Stimulated activated memory B cell treated with anti-CD40 and anti-IgM and Interleukin-4, amounts not matched to agents 10 μg/mL and 1 μg/mL and 100 μg/mL, for 72 hours (primary cell): ENCODE measurements at regions not wholly inside any gene's neighbourhood (a gene's known extent, or its start where the extent isn't known, plus 50 kb on each side); places are given as distances from the start of the nearest gene placed in this dataset.

Source experiments
- ATAC-seq: fragments of 150-1000 bp; cut with Tn5 transposase; 2 replicates; pipeline ENCODE4 v1.10.0; 2021
- H3K27ac Mint-ChIP-seq: one replicate; pipeline ENCODE4 v1.8.0; 2022; ENCODE audit warnings: mild to moderate bottlenecking, mixed read lengths
- H3K27me3 Mint-ChIP-seq: one replicate; pipeline ENCODE4 v1.8.0; 2022; ENCODE audit warnings: mixed read lengths
- H3K36me3 Mint-ChIP-seq: one replicate; pipeline ENCODE4 v1.8.0; 2022; ENCODE audit warnings: mixed read lengths
- H3K4me1 Mint-ChIP-seq: one replicate; pipeline ENCODE4 v1.8.0; 2022; ENCODE audit warnings: mixed read lengths
- H3K4me3 Mint-ChIP-seq: one replicate; pipeline ENCODE4 v1.8.0; 2022; ENCODE audit warnings: mild to moderate bottlenecking, moderate library complexity, mixed read lengths
- H3K9me3 Mint-ChIP-seq: one replicate; pipeline ENCODE4 v1.8.0; 2022; ENCODE audit warnings: mixed read lengths

- ATAC-seq, result no peak
These were observed 51.7 kb upstream of the ACVR2A start for GRCh38 chr2:147792966-147793617.

GRCh38 chr2:147790580-147790979 lies 54.2 kb upstream of the ACVR2A start:
- H3K4me1 Mint-ChIP-seq, result no peaks in the 10 kb centered on the region
- no peak overlapping the region for H3K27ac Mint-ChIP-seq
- H3K4me3 Mint-ChIP-seq, result no peak overlapping the region
- no peaks in the 10 kb centered on the region for H3K36me3 Mint-ChIP-seq
- ATAC-seq, result no peak
- H3K9me3 Mint-ChIP-seq, result no peaks in the 10 kb centered on the region
- no peaks in the 10 kb centered on the region for H3K27me3 Mint-ChIP-seq

More at GRCh38 chr2:147792966-147793617, 51.7 kb upstream of the ACVR2A start:
- Mint-ChIP-seq H3K27me3 (no peaks in the 10 kb centered on the region), H3K4me3 (no peak overlapping the region), H3K36me3 (no peaks in the 10 kb centered on the region), H3K27ac (no peak overlapping the region), H3K4me1 (peaks cover 11% of the 10 kb centered on the region), H3K9me3 (no peaks in the 10 kb centered on the region)

GRCh38 chr2:147789720-147790119 lies 55.1 kb upstream of the ACVR2A start:
- no peak overlapping the region for H3K4me3 Mint-ChIP-seq
- H3K36me3 Mint-ChIP-seq, result no peaks in the 10 kb centered on the region
- ATAC-seq, result no peak
- H3K27me3 Mint-ChIP-seq, result no peaks in the 10 kb centered on the region
- no peaks in the 10 kb centered on the region for H3K9me3 Mint-ChIP-seq
- no peaks in the 10 kb centered on the region for H3K4me1 Mint-ChIP-seq
- H3K27ac Mint-ChIP-seq, result no peak overlapping the region

- ATAC-seq, result no peak
- no peaks in the 10 kb centered on the region for H3K27me3 Mint-ChIP-seq
- H3K4me3 Mint-ChIP-seq, result no peak overlapping the region
- no peaks in the 10 kb centered on the region for H3K9me3 Mint-ChIP-seq
- H3K27ac Mint-ChIP-seq, result no peak overlapping the region
- H3K36me3 Mint-ChIP-seq, result no peaks in the 10 kb centered on the region
- no peaks in the 10 kb centered on the region for H3K4me1 Mint-ChIP-seq
These were observed 55.5 kb upstream of the ACVR2A start for GRCh38 chr2:147789287-147789686.

- no peak for ATAC-seq
- Mint-ChIP-seq H3K27me3 (no peaks in the 10 kb centered on the region), H3K4me1 (no peaks in the 10 kb centered on the region), H3K4me3 (no peak overlapping the region), H3K9me3 (no peaks in the 10 kb centered on the region), H3K36me3 (no peaks in the 10 kb centered on the region), H3K27ac (no peak overlapping the region)
These were observed 62.5 kb upstream of the ACVR2A start for GRCh38 chr2:147782141-147782930.

- no peaks in the 10 kb centered on the region for H3K27me3 Mint-ChIP-seq
- H3K4me3 Mint-ChIP-seq, result no peak overlapping the region
- no peak overlapping the region for H3K27ac Mint-ChIP-seq
- H3K9me3 Mint-ChIP-seq, result no peaks in the 10 kb centered on the region
- H3K4me1 Mint-ChIP-seq, result no peaks in the 10 kb centered on the region
- no peaks in the 10 kb centered on the region for H3K36me3 Mint-ChIP-seq
- ATAC-seq, result no peak
These were observed 65.4 kb upstream of the ACVR2A start for GRCh38 chr2:147779440-147779839.

GRCh38 chr2:147777394-147777793 lies 67.4 kb upstream of the ACVR2A start:
- H3K27ac Mint-ChIP-seq, result no peak overlapping the region
- no peaks in the 10 kb centered on the region for H3K4me1 Mint-ChIP-seq
- H3K27me3 Mint-ChIP-seq, result no peaks in the 10 kb centered on the region
- ATAC-seq, result no peak
- no peaks in the 10 kb centered on the region for H3K9me3 Mint-ChIP-seq
- H3K36me3 Mint-ChIP-seq, result no peaks in the 10 kb centered on the region
- no peak overlapping the region for H3K4me3 Mint-ChIP-seq

- H3K27me3 Mint-ChIP-seq, result no peaks in the 10 kb centered on the region
- H3K9me3 Mint-ChIP-seq, result no peaks in the 10 kb centered on the region
- no peak for ATAC-seq
- H3K27ac Mint-ChIP-seq, result no peak overlapping the region
- H3K36me3 Mint-ChIP-seq, result no peaks in the 10 kb centered on the region
- H3K4me1 Mint-ChIP-seq, result no peaks in the 10 kb centered on the region
- H3K4me3 Mint-ChIP-seq, result no peak overlapping the region
These were observed 70.0 kb upstream of the ACVR2A start for GRCh38 chr2:147774805-147775204.

GRCh38 chr2:147773479-147773878 lies 71.3 kb upstream of the ACVR2A start:
- Mint-ChIP-seq H3K36me3 (no peaks in the 10 kb centered on the region), H3K4me1 (no peaks in the 10 kb centered on the region), H3K27me3 (no peaks in the 10 kb centered on the region), H3K9me3 (no peaks in the 10 kb centered on the region), H3K4me3 (no peak overlapping the region), H3K27ac (no peak overlapping the region)
- no peak for ATAC-seq

- Mint-ChIP-seq H3K27me3 (no peaks in the 10 kb centered on the region), H3K9me3 (no peaks in the 10 kb centered on the region), H3K27ac (no peak overlapping the region), H3K36me3 (no peaks in the 10 kb centered on the region), H3K4me3 (no peak overlapping the region), H3K4me1 (no peaks in the 10 kb centered on the region)
- ATAC-seq, result no peak
These were observed 72.0 kb upstream of the ACVR2A start for GRCh38 chr2:147772781-147773180.

- Mint-ChIP-seq H3K36me3 (no peaks in the 10 kb centered on the region), H3K27ac (no peak overlapping the region), H3K4me1 (no peaks in the 10 kb centered on the region), H3K27me3 (peaks cover 8% of the 10 kb centered on the region), H3K4me3 (no peak overlapping the region), H3K9me3 (peaks cover 3% of the 10 kb centered on the region)
- ATAC-seq, result no peak
These were observed 81.0 kb upstream of the ACVR2A start for GRCh38 chr2:147763861-147764260.

- Mint-ChIP-seq H3K4me3 (no peak overlapping the region), H3K36me3 (no peaks in the 10 kb centered on the region), H3K4me1 (no peaks in the 10 kb centered on the region), H3K27ac (no peak overlapping the region), H3K9me3 (no peaks in the 10 kb centered on the region), H3K27me3 (peaks cover 8% of the 10 kb centered on the region)
- ATAC-seq, result no peak
These were observed 83.8 kb upstream of the ACVR2A start for GRCh38 chr2:147760984-147761383.

GRCh38 chr2:147759536-147759935 lies 85.3 kb upstream of the ACVR2A start:
- H3K4me1 Mint-ChIP-seq, result no peaks in the 10 kb centered on the region
- no peaks in the 10 kb centered on the region for H3K36me3 Mint-ChIP-seq
- H3K27ac Mint-ChIP-seq, result no peak overlapping the region
- H3K9me3 Mint-ChIP-seq, result no peaks in the 10 kb centered on the region
- no peak overlapping the region for H3K4me3 Mint-ChIP-seq
- ATAC-seq, result no peak
- peaks cover under 1% of the 10 kb centered on the region for H3K27me3 Mint-ChIP-seq

- Mint-ChIP-seq H3K4me3 (no peak overlapping the region), H3K4me1 (no peaks in the 10 kb centered on the region), H3K9me3 (no peaks in the 10 kb centered on the region), H3K27ac (no peak overlapping the region), H3K36me3 (no peaks in the 10 kb centered on the region), H3K27me3 (no peaks in the 10 kb centered on the region)
- no peak for ATAC-seq
These were observed 86.0 kb upstream of the ACVR2A start for GRCh38 chr2:147758821-147759220.

GRCh38 chr2:147756069-147756468 lies 88.8 kb upstream of the ACVR2A start:
- no peak overlapping the region for H3K27ac Mint-ChIP-seq
- H3K27me3 Mint-ChIP-seq, result no peaks in the 10 kb centered on the region
- H3K9me3 Mint-ChIP-seq, result no peaks in the 10 kb centered on the region
- no peak for ATAC-seq
- no peaks in the 10 kb centered on the region for H3K36me3 Mint-ChIP-seq
- no peak overlapping the region for H3K4me3 Mint-ChIP-seq
- H3K4me1 Mint-ChIP-seq, result no peaks in the 10 kb centered on the region

- no peak overlapping the region for H3K27ac Mint-ChIP-seq
These were observed 104.5 kb upstream of the ACVR2A start for GRCh38 chr2:147740211-147740927.

More at GRCh38 chr2:147740211-147740927, 104.5 kb upstream of the ACVR2A start:
- no peaks in the 10 kb centered on the region for H3K36me3 Mint-ChIP-seq
- peaks cover 7% of the 10 kb centered on the region for H3K9me3 Mint-ChIP-seq
- H3K4me1 Mint-ChIP-seq, result no peaks in the 10 kb centered on the region
- H3K4me3 Mint-ChIP-seq, result no peak overlapping the region
- no peak for ATAC-seq
- no peaks in the 10 kb centered on the region for H3K27me3 Mint-ChIP-seq
